HepG2 (cell line): ENCODE measurements at regions not wholly inside any gene's neighbourhood (a gene's known extent, or its start where the extent isn't known, plus 50 kb on each side); places are given as distances from the start of the nearest gene placed in this dataset.

ENCODE experiments used
- AKAP8 ChIP-seq: sonication (generic); formaldehyde crosslinking; IDR thresholded peaks from 2 replicates; pipeline ENCODE4 v1.5.1; 2020; ENCODE audit warnings: mild to moderate bottlenecking, missing genetic modification reagents
- ARNT2 ChIP-seq: sonication (generic); formaldehyde crosslinking; IDR thresholded peaks from 2 replicates; pipeline ENCODE4 v1.8.0; 2022; ENCODE audit warnings: mild to moderate bottlenecking, low read depth, missing genetic modification reagents, moderate library complexity
- CBFB ChIP-seq: sonication (generic); formaldehyde crosslinking; IDR thresholded peaks from 2 replicates; pipeline ENCODE4 v1.4.0; 2020; ENCODE audit warnings: missing genetic modification reagents
- CREM ChIP-seq, 2 experiments: sonication (generic) in 1 of 2; formaldehyde crosslinking in 1 of 2; IDR thresholded peaks; 2 replicates each; pipeline versions ENCODE4 v1.4.0 to v1.6.1; 2016 to 2020; ENCODE audit warnings: antibody characterized with exemption in 1 of 2, mild to moderate bottlenecking in 1 of 2, missing genetic modification reagents in 1 of 2
- DZIP1 ChIP-seq: sonication (generic); formaldehyde crosslinking; IDR thresholded peaks from 2 replicates; pipeline ENCODE4 v1.5.0; 2020; ENCODE audit warnings: mild to moderate bottlenecking, missing genetic modification reagents
- HDAC6 ChIP-seq: fragments of 200-600 bp; sonication (generic); IDR thresholded peaks from 2 replicates; pipeline ENCODE4 v1.7.0; 2017; ENCODE audit warnings: mild to moderate bottlenecking, antibody characterized with exemption, low read length, low read depth
- IRF1 ChIP-seq: sonication (generic); formaldehyde crosslinking; IDR thresholded peaks from 2 replicates; pipeline ENCODE4 v1.4.0; 2020; ENCODE audit warnings: low read depth, mild to moderate bottlenecking, missing genetic modification reagents
- ISL2 ChIP-seq: sonication (generic); formaldehyde crosslinking; IDR thresholded peaks from 2 replicates; pipeline ENCODE4 v1.5.0; 2020; ENCODE audit warnings: missing genetic modification reagents
- KAT7 ChIP-seq: IDR thresholded peaks from 2 replicates; pipeline ENCODE4 v1.6.1; 2018; ENCODE audit warnings: borderline replicate concordance, missing compliant biosample characterization
- LBX2 ChIP-seq: sonication (generic); formaldehyde crosslinking; IDR thresholded peaks from 2 replicates; pipeline ENCODE4 v1.5.0; 2020; ENCODE audit warnings: missing genetic modification reagents, mild to moderate bottlenecking, borderline replicate concordance
- MTA1 ChIP-seq: sonication (generic); formaldehyde crosslinking; IDR thresholded peaks from 2 replicates; pipeline ENCODE4 v1.4.0; 2020; ENCODE audit warnings: missing genetic modification reagents, mild to moderate bottlenecking, borderline replicate concordance
- NFE2L2 ChIP-seq: fragments of 150-350 bp; IDR thresholded peaks from 2 replicates; pipeline ENCODE4 v1.6.1; 2014; ENCODE audit warnings: low read length
- PAF1 ChIP-seq: IDR thresholded peaks from 2 replicates; pipeline ENCODE4 v1.6.1; 2016; ENCODE audit warnings: missing genetic modification reagents, missing compliant biosample characterization
- PLRG1 ChIP-seq: fragments of 450-650 bp; conservative IDR thresholded peaks from 2 replicates; pipeline ENCODE4 v1.6.1; 2016
- SMARCC2 ChIP-seq: fragments of 450-650 bp; IDR thresholded peaks from 2 replicates; pipeline ENCODE4 v1.6.1; 2017; ENCODE audit warnings: antibody characterized with exemption, mild to moderate bottlenecking
- SNAPC2 ChIP-seq: sonication (generic); formaldehyde crosslinking; IDR thresholded peaks from 2 replicates; pipeline ENCODE4 v1.8.1; 2022; ENCODE audit warnings: mild to moderate bottlenecking, missing genetic modification reagents
- SNRNP70 ChIP-seq: fragments of 200-400 bp; formaldehyde crosslinking; IDR thresholded peaks from 2 replicates; pipeline ENCODE4 v1.6.1; 2017; ENCODE audit warnings: mild to moderate bottlenecking, low read depth, low read length, moderate library complexity
- TFAP4 ChIP-seq: sonication (generic); IDR thresholded peaks from 2 replicates; pipeline ENCODE4 v1.6.1; 2016; ENCODE audit warnings: low read depth, borderline replicate concordance
- THAP11 ChIP-seq: IDR thresholded peaks from 2 replicates; pipeline ENCODE4 v1.6.1; 2016; ENCODE audit warnings: missing biosample characterization, missing genetic modification reagents
- ZFP36L2 ChIP-seq: sonication (generic); formaldehyde crosslinking; IDR thresholded peaks from 2 replicates; pipeline ENCODE4 v1.4.0; 2020; ENCODE audit warnings: missing genetic modification reagents
- ZNF274 ChIP-seq: sonication (generic); formaldehyde crosslinking; IDR thresholded peaks from 2 replicates; pipeline ENCODE4 v1.5.1; 2020; ENCODE audit warnings: mild to moderate bottlenecking, missing genetic modification reagents
- ZNF333 ChIP-seq: sonication (generic); formaldehyde crosslinking; IDR thresholded peaks from 2 replicates; pipeline ENCODE4 v1.4.0; 2020; ENCODE audit warnings: mild to moderate bottlenecking, missing genetic modification reagents, borderline replicate concordance
- ZNF362 ChIP-seq: sonication (generic); formaldehyde crosslinking; IDR thresholded peaks from 2 replicates; pipeline ENCODE4 v1.4.0; 2020; ENCODE audit warnings: missing genetic modification reagents, mild to moderate bottlenecking, borderline replicate concordance
- ZNF431 ChIP-seq: sonication (generic); formaldehyde crosslinking; IDR thresholded peaks from 2 replicates; pipeline ENCODE4 v1.9.0; 2022; ENCODE audit warnings: missing genetic modification reagents, low read depth, mild to moderate bottlenecking, borderline replicate concordance
- ZNF629 ChIP-seq: sonication (generic); formaldehyde crosslinking; conservative IDR thresholded peaks from 2 replicates; pipeline ENCODE4 v1.5.0; 2020; ENCODE audit warnings: missing genetic modification reagents

GRCh38 chr12:46664761-46665287 lies 161.0 kb downstream of the SLC38A4 start (continued):
- TF ChIP-seq ZNF362: no peak
- TF ChIP-seq DZIP1: no peak
- no peak for TF ChIP-seq ARNT2
- TF ChIP-seq THAP11 (CRISPR knock-in tag): no peak
- TF ChIP-seq KAT7: no peak
- no peak for TF ChIP-seq ZNF333
- TF ChIP-seq PAF1 (CRISPR knock-in tag): no peak
- TF ChIP-seq SNAPC2 (CRISPR knock-in tag): peak; percentile 63; the same call in 1 of the 2 replicates
- TF ChIP-seq HDAC6: no peak
- TF ChIP-seq ZFP36L2: no peak
- TF ChIP-seq NFE2L2: no peak
- peak; percentile 26 for TF ChIP-seq ISL2
- no peak for TF ChIP-seq CBFB (CRISPR knock-in tag)
- no peak for TF ChIP-seq PLRG1
- no peak for TF ChIP-seq IRF1
- no peak for TF ChIP-seq SMARCC2
- TF ChIP-seq ZNF274 (CRISPR knock-in tag): no peak
- no peak for TF ChIP-seq TFAP4
- TF ChIP-seq AKAP8 (CRISPR knock-in tag): no peak
- no peak for TF ChIP-seq ZNF629 (CRISPR knock-in tag)
- no peak for TF ChIP-seq ZNF431
- TF ChIP-seq SNRNP70: no peak
- TF ChIP-seq LBX2 (CRISPR knock-in tag): no peak
- peak; percentile 50; the same call in 1 of the 2 replicates for TF ChIP-seq CREM (IDR thresholded peaks at IDR 0.05)
- TF ChIP-seq CREM (CRISPR knock-in tag; IDR thresholded peaks at IDR 0.05): no peak
- no peak for TF ChIP-seq MTA1 (CRISPR knock-in tag)
